Transverse colon (tissue), 4 donors: ENCODE measurements at regions not wholly inside any gene's neighbourhood (a gene's known extent, or its start where the extent isn't known, plus 50 kb on each side); places are given as distances from the start of the nearest gene placed in this dataset.

Experiments
- CTCF ChIP-seq, 5 experiments: fragments of 200-600 bp in 3 of 5; fragments of 450-650 bp in 2 of 5; sonication (generic) in 3 of 5; IDR thresholded peaks; 1 replicate in 2 of 5; 2 replicates in 3 of 5; pipeline ENCODE4 v1.5.1; 2016 to 2017; ENCODE audit warnings: antibody characterized with exemption in 5 of 5, inconsistent platforms in 3 of 5, mild to moderate bottlenecking in 2 of 5, moderate library complexity in 1 of 5
- EP300 ChIP-seq: sonication (generic); formaldehyde crosslinking; IDR thresholded peaks from one replicate; pipeline ENCODE4 v1.6.1; 2017; ENCODE audit warnings: antibody characterized with exemption, low read depth
- POLR2A ChIP-seq: fragments of 450-650 bp; IDR thresholded peaks from one replicate; pipeline ENCODE4 v1.6.1; 2016; ENCODE audit warnings: antibody characterized with exemption, mild to moderate bottlenecking, moderate library complexity
- POLR2AphosphoS5 ChIP-seq, 3 donors: sonication (generic); formaldehyde crosslinking; IDR thresholded peaks; one replicate each; pipeline ENCODE4 v1.6.1; 2016; ENCODE audit warnings: antibody characterized with exemption in 3 of 3

- TF ChIP-seq CTCF (IDR thresholded peaks at IDR 0.05): no peak
- TF ChIP-seq EP300: no peak
- no peak for TF ChIP-seq POLR2AphosphoS5 (IDR thresholded peaks at IDR 0.05)
- no peak for TF ChIP-seq POLR2A
Measured at GRCh38 chr20:58053391-58054055, 174.9 kb downstream of the ANKRD60 start.
